Panc1 (cell line): ENCODE measurements at regions not wholly inside any gene's neighbourhood (a gene's known extent, or its start where the extent isn't known, plus 50 kb on each side); places are given as distances from the start of the nearest gene placed in this dataset.

Source experiments
- ATAC-seq: fragments of 200-7000 bp; cut with Tn5 transposase; 2 replicates; pipeline ENCODE4 v1.9.1; 2020; ENCODE audit warnings: mild to moderate bottlenecking, moderate library complexity
- BruUV-seq: library from RNA; stranded (reverse); fragments of 400-500 nt; replicated peaks from 2 replicates; lab custom pipeline; 2021; lab: Mats Ljungman, UMichigan
- CTCF ChIA-PET: fragments of 300-600 bp; sonication (Branson Sonifier 250); formaldehyde crosslinking; loops from one replicate; lab custom pipeline; 2022; ENCODE audit warnings: antibody characterized with exemption; lab: Charles Lee
- POLR2A ChIA-PET: fragments of 300-600 bp; sonication (Branson Sonifier 250); formaldehyde crosslinking; loops from one replicate; lab custom pipeline; 2022; ENCODE audit warnings: antibody characterized with exemption; lab: Charles Lee
- DNase-seq: peaks from one replicate; pipeline ENCODE4 v3.0.0-alpha.2; 2010; ENCODE audit warnings: low read depth, low spot score
- H3K27ac ChIP-seq: 2 replicates; pipeline ENCODE4 v1.5.1; 2011; ENCODE audit warnings: mild to moderate bottlenecking, low read length, inconsistent platforms
- H3K27me3 ChIP-seq: fragments of 200-500 bp; sonication (Bioruptor generic); 2 replicates; pipeline ENCODE4 v1.6.0; 2014; ENCODE audit warnings: low read length, inconsistent platforms; ENCODE audit not compliant: control insufficient read depth, insufficient read depth
- H3K36me3 ChIP-seq: fragments of 200-500 bp; sonication (Bioruptor generic); 2 replicates; pipeline ENCODE4 v1.5.1; 2014; ENCODE audit warnings: inconsistent platforms, mild to moderate bottlenecking, low read length, moderate library complexity; ENCODE audit not compliant: control insufficient read depth, insufficient read depth
- H3K4me1 ChIP-seq: 2 replicates; pipeline ENCODE4 v1.5.1; 2011; ENCODE audit warnings: inconsistent platforms, mild to moderate bottlenecking, low read length, moderate library complexity; ENCODE audit not compliant: control insufficient read depth, insufficient read depth
- H3K4me3 ChIP-seq, 2 experiments: 2 replicates each; pipeline ENCODE4 v1.5.1; 2011 to 2012; ENCODE audit warnings: low read depth in 2 of 2, low read length in 2 of 2, mild to moderate bottlenecking in 2 of 2, inconsistent platforms in 1 of 2, moderate library complexity in 1 of 2
- H3K9me3 ChIP-seq: fragments of 200-500 bp; sonication (Bioruptor generic); 2 replicates; pipeline ENCODE4 v1.5.1; 2014; ENCODE audit warnings: low read depth, mild to moderate bottlenecking, inconsistent platforms, low read length, moderate library complexity; ENCODE audit not compliant: control insufficient read depth, insufficient read depth
- CTCF ChIP-seq: fragments of 450-650 bp; IDR thresholded peaks from 2 replicates; pipeline ENCODE4 v1.5.1; 2017; ENCODE audit warnings: mild to moderate bottlenecking
- POLR2AphosphoS5 ChIP-seq: IDR thresholded peaks from 2 replicates; pipeline ENCODE4 v1.6.1; 2012; ENCODE audit warnings: mild to moderate bottlenecking, low read depth, low read length, moderate library complexity
- REST ChIP-seq, 2 experiments: IDR thresholded peaks; 2 replicates each; pipeline ENCODE4 v1.6.1; 2011 to 2012; ENCODE audit warnings: low read depth in 2 of 2, control low read depth in 1 of 2, low read length in 1 of 2, mild to moderate bottlenecking in 1 of 2, moderate library complexity in 1 of 2; ENCODE audit not compliant: insufficient read depth in 1 of 2
- SIN3A ChIP-seq: IDR thresholded peaks from 2 replicates; pipeline ENCODE4 v1.6.1; 2012; ENCODE audit warnings: low read depth, mild to moderate bottlenecking, low read length, moderate library complexity, borderline replicate concordance; ENCODE audit not compliant: insufficient read depth
- TCF7L2 ChIP-seq: IDR thresholded peaks from 2 replicates; pipeline ENCODE4 v1.6.1; 2011; ENCODE audit warnings: mild to moderate bottlenecking, low read depth, low read length, inconsistent platforms
- in situ Hi-C: cut with HindIII; loops from 2 replicates; pipeline ENCODE4 v1.10.0; 2016; ENCODE audit warnings: low sequenced_read_pairs, low pct_unique_long_range_greater_than_20kb
- intact Hi-C: fragments of 100-400 bp; cut with micrococcal nuclease; formaldehyde crosslinking; loops from one replicate; pipeline ENCODE4 v1.10.0; 2022; ENCODE audit not compliant: unreplicated experiment

- in situ Hi-C loops (no loop called here), intact Hi-C loops (no loop called here)
- H3K4me3 ChIP-seq, result no peak overlapping the region
- no peaks in the 10 kb centered on the region for H3K9me3 ChIP-seq
- no peaks in the 10 kb centered on the region for H3K36me3 ChIP-seq
- DNase-seq, result no peak
- no peak overlapping the region for H3K27ac ChIP-seq
- no peaks in the 10 kb centered on the region for H3K4me1 ChIP-seq
- CTCF ChIA-PET, result no interaction called here
- no peaks in the 10 kb centered on the region for H3K27me3 ChIP-seq
- no peak for TF ChIP-seq TCF7L2
- TF ChIP-seq SIN3A, result no peak
- TF ChIP-seq POLR2AphosphoS5, result no peak
- no peak for TF ChIP-seq CTCF
- TF ChIP-seq REST (IDR thresholded peaks at IDR 0.05; ENCODE audit: insufficient read depth in 1 of 2, low read depth in 2 of 2, low read length in 1 of 2), result no peak
- ATAC-seq, result no peak
- no TSS peak for BruUV-seq
- POLR2A ChIA-PET, result no interaction called here
Observed at GRCh38 chr2:18085593-18085992, 207.1 kb downstream of the KCNS3 start.

GRCh38 chr2:18084376-18084775 lies 205.9 kb downstream of the KCNS3 start:
- TF ChIP-seq TCF7L2, result no peak
- TF ChIP-seq REST (IDR thresholded peaks at IDR 0.05; ENCODE audit: insufficient read depth in 1 of 2, low read depth in 2 of 2, low read length in 1 of 2), result no peak
- TF ChIP-seq CTCF, result no peak
- no peak for TF ChIP-seq SIN3A
- no peak for TF ChIP-seq POLR2AphosphoS5
- H3K27me3 ChIP-seq, result no peaks in the 10 kb centered on the region
- H3K4me1 ChIP-seq, result no peaks in the 10 kb centered on the region
- in situ Hi-C loops, result no loop called here
- H3K36me3 ChIP-seq, result no peaks in the 10 kb centered on the region
- CTCF ChIA-PET, result no interaction called here
- POLR2A ChIA-PET, result no interaction called here
- H3K4me3 ChIP-seq, result no peak overlapping the region
- intact Hi-C loops, result no loop called here
- no peak for ATAC-seq
- no peak overlapping the region for H3K27ac ChIP-seq
- no peak for DNase-seq
- BruUV-seq, result no TSS peak
- H3K9me3 ChIP-seq, result no peaks in the 10 kb centered on the region
